GM12865 (cell line): ENCODE measurements at regions not wholly inside any gene's neighbourhood (a gene's known extent, or its start where the extent isn't known, plus 50 kb on each side); places are given as distances from the start of the nearest gene placed in this dataset.

ENCODE experiments used
- DNase-seq: peaks from one replicate; pipeline ENCODE4 v3.0.0; 2010; ENCODE audit warnings: low read depth
- H3K4me3 ChIP-seq: 2 replicates; pipeline ENCODE4 v1.5.1; 2011; ENCODE audit warnings: mild to moderate bottlenecking, low read depth, low read length, control low read depth
- CTCF ChIP-seq: IDR thresholded peaks from 2 replicates; pipeline ENCODE4 v1.5.1; 2011; ENCODE audit warnings: low read length, control low read depth, low read depth, inconsistent platforms; ENCODE audit not compliant: insufficient read depth; ENCODE audit errors: missing control alignments

- no peak for TF ChIP-seq CTCF
- H3K4me3 ChIP-seq: no peak overlapping the region
- no peak for DNase-seq
Measured at GRCh38 chr1:82454431-82454830, 653.7 kb downstream of the ADGRL2 start.

GRCh38 chr1:82453511-82454185, 652.9 kb downstream of the ADGRL2 start:
- no peak for TF ChIP-seq CTCF
- no peak overlapping the region for H3K4me3 ChIP-seq
- no peak for DNase-seq

GRCh38 chr1:82452096-82452495, 651.4 kb downstream of the ADGRL2 start:
- no peak for DNase-seq
- TF ChIP-seq CTCF: no peak
- no peak overlapping the region for H3K4me3 ChIP-seq

GRCh38 chr1:82451191-82451590, 650.5 kb downstream of the ADGRL2 start:
- no peak for TF ChIP-seq CTCF
- DNase-seq: no peak

DNA sequence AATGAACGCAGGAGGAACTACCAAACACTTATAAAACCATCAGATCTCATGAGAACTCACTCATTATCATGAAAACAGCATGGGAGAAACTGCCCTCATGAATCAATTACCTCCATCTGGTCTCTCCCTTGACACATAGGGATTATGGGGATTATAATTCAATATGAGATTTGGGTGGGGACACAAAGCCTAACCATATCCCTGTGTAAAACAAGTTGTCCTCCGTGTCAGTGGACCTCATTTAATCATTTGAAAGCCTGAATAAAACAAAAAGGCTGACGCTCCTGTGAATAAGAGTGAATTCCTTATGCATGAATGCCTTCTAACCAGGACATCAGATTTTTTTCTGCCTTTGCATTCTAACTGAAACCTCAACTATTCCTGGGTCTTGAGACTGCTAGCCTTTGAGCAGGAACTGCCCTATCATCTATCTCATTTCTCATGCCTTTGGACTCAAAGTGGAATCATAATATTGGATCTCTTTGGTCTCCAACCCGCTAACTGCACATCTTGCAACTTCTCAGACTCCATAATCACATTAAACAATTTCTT, 648.8 kb downstream of the ADGRL2 start:
- DNase-seq: no peak
- no peak overlapping the region for H3K4me3 ChIP-seq
- TF ChIP-seq CTCF: no peak

More at GRCh38 chr1:82451191-82451590, 650.5 kb downstream of the ADGRL2 start:
- no peak overlapping the region for H3K4me3 ChIP-seq

DNA sequence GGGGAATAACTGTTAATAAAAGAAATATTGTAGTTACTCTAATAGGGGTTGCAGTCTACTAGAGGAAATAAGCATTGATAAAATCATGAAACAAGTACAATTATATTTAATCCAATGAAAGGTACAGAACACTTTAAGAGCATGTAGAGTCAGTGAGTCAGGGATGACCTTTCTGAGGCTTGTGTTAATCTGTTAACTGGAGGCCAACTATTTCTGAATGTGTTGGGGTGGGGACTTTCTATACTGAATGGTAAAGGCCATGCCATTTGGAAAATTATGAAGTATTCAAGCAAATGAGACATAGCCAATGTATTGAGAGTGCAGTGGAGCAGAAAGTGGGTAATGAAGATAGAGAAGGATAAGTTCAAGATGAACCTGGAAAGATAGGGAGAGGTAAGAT, 646.2 kb downstream of the ADGRL2 start:
- no peak overlapping the region for H3K4me3 ChIP-seq
- TF ChIP-seq CTCF: no peak
- no peak for DNase-seq

DNA sequence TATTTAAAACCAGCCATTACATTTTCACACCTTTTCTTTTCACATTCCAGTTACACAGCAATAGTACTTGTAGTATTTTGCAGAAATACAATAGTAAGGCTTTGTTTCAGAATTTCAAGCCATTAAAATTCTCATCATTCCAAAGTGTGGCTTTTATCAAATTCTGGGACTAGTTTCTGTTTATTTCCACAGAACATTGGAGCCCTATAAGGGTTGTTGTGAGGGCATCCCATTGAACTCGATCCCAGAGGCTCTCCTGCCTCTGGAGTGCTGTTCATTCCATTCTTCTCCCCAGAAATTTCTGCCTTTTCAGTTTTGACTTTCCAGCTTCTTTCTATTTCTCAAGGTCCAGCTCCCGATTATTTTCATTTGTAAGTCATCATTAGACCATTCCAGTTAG, 645.5 kb downstream of the ADGRL2 start:
- DNase-seq: no peak
- no peak overlapping the region for H3K4me3 ChIP-seq
- no peak for TF ChIP-seq CTCF
